IMR-90 (cell line): ENCODE measurements at regions not wholly inside any gene's neighbourhood (a gene's known extent, or its start where the extent isn't known, plus 50 kb on each side); places are given as distances from the start of the nearest gene placed in this dataset.

Experiments used
- ATAC-seq: fragments of 200-7000 bp; cut with Tn5 transposase; 2 replicates; pipeline ENCODE4 v1.9.1; 2020; ENCODE audit warnings: low read depth, mild to moderate bottlenecking, moderate library complexity
- BruUV-seq: library from RNA; stranded (reverse); fragments of 400-500 nt; replicated peaks from 2 replicates; lab custom pipeline; 2021; lab: Mats Ljungman, UMichigan
- CTCF ChIA-PET: fragments of 300-600 bp; formaldehyde crosslinking; extraction: SDS; loops from one replicate; lab custom pipeline; 2021; ENCODE audit warnings: antibody characterized with exemption; lab: Yijun Ruan, JAX
- POLR2A ChIA-PET: fragments of 300-600 bp; sonication (Branson Sonifier 250); formaldehyde crosslinking; loops from one replicate; lab custom pipeline; 2022; ENCODE audit warnings: antibody characterized with exemption; ENCODE audit not compliant: unreplicated experiment; lab: Charles Lee
- DNase-seq: peaks from one replicate; pipeline ENCODE4 v3.0.0; 2013
- H2AFZ ChIP-seq: replicated peaks from 2 replicates; pipeline ENCODE3; 2013; ENCODE audit warnings: low read length, mild to moderate bottlenecking; ENCODE audit not compliant: poor library complexity
- H2AK5ac ChIP-seq: 2 replicates; pipeline ENCODE4 v1.6.1; 2013; ENCODE audit warnings: low read depth, low read length, inconsistent platforms
- H2AK9ac ChIP-seq: replicated peaks from 2 replicates; pipeline ENCODE3; 2013; ENCODE audit warnings: mild to moderate bottlenecking, low read depth, low read length, moderate library complexity; ENCODE audit not compliant: poor library complexity
- H2BK120ac ChIP-seq: 2 replicates; pipeline ENCODE4 v1.6.1; 2013; ENCODE audit warnings: low read depth, low read length, inconsistent platforms
- H2BK15ac ChIP-seq: 3 replicates; pipeline ENCODE4 v1.6.1; 2013; ENCODE audit warnings: low read depth, low read length, inconsistent platforms
- H2BK20ac ChIP-seq: 2 replicates; pipeline ENCODE4 v1.6.1; 2013; ENCODE audit warnings: low read depth, mild to moderate bottlenecking, inconsistent platforms, low read length, moderate library complexity
- H2BK5ac ChIP-seq: 2 replicates; pipeline ENCODE4 v1.6.1; 2013; ENCODE audit warnings: mild to moderate bottlenecking, low read depth, low read length, inconsistent platforms; ENCODE audit not compliant: poor library complexity, severe bottlenecking
- H3K14ac ChIP-seq: replicated peaks from 2 replicates; pipeline ENCODE4 v1.6.1; 2013; ENCODE audit warnings: low read depth, low read length, inconsistent platforms
- H3K18ac ChIP-seq: 2 replicates; pipeline ENCODE4 v1.6.1; 2013; ENCODE audit warnings: low read depth, low read length, control low read depth
- H3K23ac ChIP-seq: 2 replicates; pipeline ENCODE4 v1.6.1; 2013; ENCODE audit warnings: low read depth, low read length, inconsistent platforms
- H3K27ac ChIP-seq: 2 replicates; pipeline ENCODE4 v1.5.1; 2013; ENCODE audit warnings: mild to moderate bottlenecking, control low read depth, low read length; ENCODE audit not compliant: insufficient read depth
- H3K27me3 ChIP-seq: 2 replicates; pipeline ENCODE4 v1.6.1; 2013; ENCODE audit warnings: low read length; ENCODE audit not compliant: control insufficient read depth, insufficient read depth
- H3K36me3 ChIP-seq: 2 replicates; pipeline ENCODE4 v1.6.1; 2013; ENCODE audit warnings: low read length, mixed read lengths; ENCODE audit not compliant: control insufficient read depth, insufficient read depth
- H3K4ac ChIP-seq: 2 replicates; pipeline ENCODE4 v1.6.1; 2013; ENCODE audit warnings: low read depth, low read length, inconsistent platforms
- H3K4me1 ChIP-seq: 2 replicates; pipeline ENCODE4 v1.6.1; 2013; ENCODE audit warnings: low read length, mixed read lengths; ENCODE audit not compliant: control insufficient read depth, insufficient read depth
- H3K4me2 ChIP-seq: 2 replicates; pipeline ENCODE4 v1.6.1; 2013; ENCODE audit warnings: low read depth, mild to moderate bottlenecking, control low read depth, low read length, moderate library complexity
- H3K4me3 ChIP-seq: 2 replicates; pipeline ENCODE4 v1.5.1; 2013; ENCODE audit warnings: low read depth, mild to moderate bottlenecking, control low read depth, low read length, moderate library complexity; ENCODE audit not compliant: insufficient read depth
- H3K56ac ChIP-seq: 2 replicates; pipeline ENCODE4 v1.6.1; 2013; ENCODE audit warnings: low read length, inconsistent platforms; ENCODE audit not compliant: insufficient read depth; ENCODE audit errors: extremely low read depth
- H3K79me1 ChIP-seq, 2 experiments: 2 replicates each; pipeline ENCODE4 v1.6.1; 2013; ENCODE audit warnings: low read length in 2 of 2, inconsistent platforms in 1 of 2, low read depth in 1 of 2
- H3K9ac ChIP-seq: 2 replicates; pipeline ENCODE4 v1.6.1; 2013; ENCODE audit warnings: low read depth, low read length, control low read depth
- H3K9me1 ChIP-seq: 2 replicates; pipeline ENCODE4 v1.6.1; 2013; ENCODE audit warnings: low read length, inconsistent platforms; ENCODE audit not compliant: insufficient read depth
- H3K9me3 ChIP-seq: 2 replicates; pipeline ENCODE4 v1.6.1; 2013; ENCODE audit warnings: low read length; ENCODE audit not compliant: control insufficient read depth, insufficient read depth
- H4K20me1 ChIP-seq: 2 replicates; pipeline ENCODE4 v1.6.1; 2013; ENCODE audit warnings: low read length, inconsistent platforms; ENCODE audit not compliant: insufficient read depth
- H4K5ac ChIP-seq: 2 replicates; pipeline ENCODE4 v1.6.1; 2013; ENCODE audit warnings: mild to moderate bottlenecking, low read depth, low read length, control low read depth
- H4K8ac ChIP-seq, 2 experiments: 2 replicates each; pipeline ENCODE4 v1.6.1; 2013; ENCODE audit warnings: low read depth in 2 of 2, low read length in 2 of 2, control low read depth in 1 of 2, inconsistent platforms in 1 of 2
- H4K91ac ChIP-seq: 2 replicates; pipeline ENCODE4 v1.6.1; 2013; ENCODE audit warnings: low read depth, low read length, inconsistent platforms; ENCODE audit not compliant: insufficient read depth
- BHLHE40 ChIP-seq: fragments of 150-350 bp; IDR thresholded peaks from 2 replicates; pipeline ENCODE4 v1.6.1; 2016; ENCODE audit warnings: mild to moderate bottlenecking, low read depth, low read length
- CEBPB ChIP-seq: IDR thresholded peaks from 2 replicates; pipeline ENCODE4 v1.6.1; 2012; ENCODE audit warnings: low read depth, low read length, improper control_type of control experiment
- CHD1 ChIP-seq: IDR thresholded peaks from 2 replicates; pipeline ENCODE4 v1.6.1; 2012; ENCODE audit warnings: low read depth, low read length, improper control_type of control experiment
- ELK1 ChIP-seq: fragments of 150-350 bp; IDR thresholded peaks from 2 replicates; pipeline ENCODE4 v1.6.1; 2016; ENCODE audit warnings: low read depth, mild to moderate bottlenecking, low read length, moderate library complexity, borderline replicate concordance
- FOS ChIP-seq: fragments of 150-350 bp; IDR thresholded peaks from 2 replicates; pipeline ENCODE4 v1.6.1; 2016; ENCODE audit warnings: low read depth, low read length
- MAFK ChIP-seq: IDR thresholded peaks from 2 replicates; pipeline ENCODE4 v1.6.1; 2012; ENCODE audit warnings: low read depth, low read length, improper control_type of control experiment
- MAZ ChIP-seq: IDR thresholded peaks from 2 replicates; pipeline ENCODE4 v1.6.1; 2012; ENCODE audit warnings: low read depth, mild to moderate bottlenecking, low read length, improper control_type of control experiment, moderate library complexity, borderline replicate concordance
- MXI1 ChIP-seq: IDR thresholded peaks from 2 replicates; pipeline ENCODE4 v1.6.1; 2012; ENCODE audit warnings: low read depth, mild to moderate bottlenecking, low read length, moderate library complexity, borderline replicate concordance
- NFE2L2 ChIP-seq: fragments of 150-350 bp; IDR thresholded peaks from 2 replicates; pipeline ENCODE4 v1.6.1; 2016; ENCODE audit warnings: low read depth, mild to moderate bottlenecking, low read length
- POLR2A ChIP-seq: IDR thresholded peaks from 2 replicates; pipeline ENCODE4 v1.6.1; 2012; ENCODE audit warnings: mild to moderate bottlenecking, low read depth, low read length
- RAD21 ChIP-seq: IDR thresholded peaks from 2 replicates; pipeline ENCODE4 v1.6.1; 2012; ENCODE audit warnings: low read length, improper control_type of control experiment
- RCOR1 ChIP-seq: IDR thresholded peaks from 2 replicates; pipeline ENCODE4 v1.6.1; 2012; ENCODE audit warnings: mild to moderate bottlenecking, low read length, improper control_type of control experiment; ENCODE audit not compliant: insufficient replicate concordance
- RFX5 ChIP-seq: IDR thresholded peaks from 2 replicates; pipeline ENCODE4 v1.8.0; 2012; ENCODE audit warnings: low read depth, mild to moderate bottlenecking, low read length, moderate library complexity
- SMC3 ChIP-seq: fragments of 150-350 bp; IDR thresholded peaks from 2 replicates; pipeline ENCODE4 v1.6.1; 2016; ENCODE audit warnings: low read depth, mild to moderate bottlenecking, antibody characterized with exemption, low read length, moderate library complexity
- USF2 ChIP-seq: fragments of 150-350 bp; IDR thresholded peaks from 2 replicates; pipeline ENCODE4 v1.6.1; 2017; ENCODE audit warnings: mild to moderate bottlenecking, antibody characterized with exemption, low read length, low read depth
- WGBS, 2 experiments: methylation state at CpG; one replicate each; pipeline versions ENCODE4 v1.1.5 to v1.1.7; 2013; ENCODE audit warnings: missing lambda C conversion rate in 2 of 2; ENCODE audit not compliant: insufficient read length in 1 of 2; ENCODE audit errors: extremely low coverage in 2 of 2; 5-methylcytosine and 5-hydroxymethylcytosine counted together
- dilution Hi-C: fragments of 300-500 bp; cut with HindIII; formaldehyde crosslinking; loops from one replicate; pipeline ENCODE4 v1.14.3; 2018; ENCODE audit warnings: low sequenced_read_pairs; ENCODE audit not compliant: unreplicated experiment
- in situ Hi-C: fragments of 300-500 bp; cut with MboI; formaldehyde crosslinking; loops from 3 replicates; pipeline ENCODE4 v1.14.3; 2019; ENCODE audit warnings: low sequenced_read_pairs, inconsistent platforms, mixed read lengths
- intact Hi-C: fragments of 100-400 bp; cut with micrococcal nuclease; formaldehyde crosslinking; loops from 2 replicates; pipeline ENCODE4 v1.10.0; 2022
- TF ChIP-seq, protein P1 (sequence below): conservative IDR thresholded peaks from 2 replicates; pipeline ENCODE4 v1.5.1; 2012; ENCODE audit warnings: mild to moderate bottlenecking, low read depth, low read length, improper control_type of control experiment

DNA sequence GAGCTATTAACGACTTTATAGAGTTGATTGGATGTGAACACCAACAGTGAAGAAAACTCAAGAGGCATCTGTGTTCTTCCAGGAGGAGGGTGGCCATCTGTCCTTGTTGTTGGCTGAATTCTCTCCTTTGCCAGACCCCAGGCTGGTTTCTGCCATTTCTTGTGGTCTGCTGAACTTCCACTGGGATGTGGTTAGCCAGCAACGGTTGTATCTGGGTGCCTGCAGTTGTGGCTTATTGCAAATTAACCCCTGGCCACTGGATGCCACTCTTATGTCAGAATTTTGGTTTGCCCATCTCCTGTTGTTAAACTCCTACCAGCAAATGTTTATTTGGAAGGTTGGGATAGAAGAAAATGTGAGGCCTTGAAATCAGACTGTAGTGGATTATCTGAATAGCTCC, 163.6 kb upstream of the TBC1D5 start:
- Histone ChIP-seq H3K18ac (no peak overlapping the region), H3K4me2 (no peak overlapping the region), H3K9me3 (no peaks in the 10 kb centered on the region), H4K91ac (no peak overlapping the region), H4K20me1 (no peaks in the 10 kb centered on the region), H3K9me1 (no peaks in the 10 kb centered on the region), H2AK5ac (no peak overlapping the region), H3K4me1 (no peaks in the 10 kb centered on the region), H3K27me3 (no peaks in the 10 kb centered on the region), H2BK15ac (no peak overlapping the region), H4K5ac (no peak overlapping the region), H3K23ac (no peak overlapping the region), H2BK20ac (no peak overlapping the region), H2BK120ac (no peak overlapping the region), H2BK5ac (no peak overlapping the region), H3K27ac (no peak overlapping the region), H2AK9ac (no peak overlapping the region), H3K36me3 (no peaks in the 10 kb centered on the region), H2AFZ (no peak overlapping the region), H3K9ac (no peak overlapping the region), H3K79me1 (no peaks in the 10 kb centered on the region), H3K56ac (no peak overlapping the region), H3K4ac (no peak overlapping the region), H4K8ac (no peak overlapping the region), H3K14ac (no peak overlapping the region), H3K4me3 (no peak overlapping the region)
- ATAC-seq (no peak), DNase-seq (no peak)
- intact Hi-C loops (no loop called here), dilution Hi-C loops (no loop called here), in situ Hi-C loops (no loop called here)
- POLR2A ChIA-PET: no interaction called here
- no peak for TF ChIP-seq CEBPB
- no peak for TF ChIP-seq MAFK
- TF ChIP-seq FOS: no peak
- TF ChIP-seq RAD21: no peak
- no peak for TF ChIP-seq MAZ
- TF ChIP-seq SMC3: no peak
- TF ChIP-seq RCOR1: no peak
- no peak for TF ChIP-seq ELK1
- no peak for TF ChIP-seq USF2
- no peak for TF ChIP-seq RFX5
- TF ChIP-seq, protein P1, sequence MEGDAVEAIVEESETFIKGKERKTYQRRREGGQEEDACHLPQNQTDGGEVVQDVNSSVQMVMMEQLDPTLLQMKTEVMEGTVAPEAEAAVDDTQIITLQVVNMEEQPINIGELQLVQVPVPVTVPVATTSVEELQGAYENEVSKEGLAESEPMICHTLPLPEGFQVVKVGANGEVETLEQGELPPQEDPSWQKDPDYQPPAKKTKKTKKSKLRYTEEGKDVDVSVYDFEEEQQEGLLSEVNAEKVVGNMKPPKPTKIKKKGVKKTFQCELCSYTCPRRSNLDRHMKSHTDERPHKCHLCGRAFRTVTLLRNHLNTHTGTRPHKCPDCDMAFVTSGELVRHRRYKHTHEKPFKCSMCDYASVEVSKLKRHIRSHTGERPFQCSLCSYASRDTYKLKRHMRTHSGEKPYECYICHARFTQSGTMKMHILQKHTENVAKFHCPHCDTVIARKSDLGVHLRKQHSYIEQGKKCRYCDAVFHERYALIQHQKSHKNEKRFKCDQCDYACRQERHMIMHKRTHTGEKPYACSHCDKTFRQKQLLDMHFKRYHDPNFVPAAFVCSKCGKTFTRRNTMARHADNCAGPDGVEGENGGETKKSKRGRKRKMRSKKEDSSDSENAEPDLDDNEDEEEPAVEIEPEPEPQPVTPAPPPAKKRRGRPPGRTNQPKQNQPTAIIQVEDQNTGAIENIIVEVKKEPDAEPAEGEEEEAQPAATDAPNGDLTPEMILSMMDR: no peak
- TF ChIP-seq POLR2A: no peak
- no peak for TF ChIP-seq NFE2L2
- no peak for TF ChIP-seq CHD1
- no peak for TF ChIP-seq MXI1
- no peak for TF ChIP-seq BHLHE40
- no CpG with 5 or more reads among the region's 2 CpGs for WGBS, 2 experiments
- CTCF ChIA-PET: no interaction called here
- no TSS peak for BruUV-seq
